Psoas muscle (tissue), 7 donors: ENCODE measurements at regions not wholly inside any gene's neighbourhood (a gene's known extent, or its start where the extent isn't known, plus 50 kb on each side); places are given as distances from the start of the nearest gene placed in this dataset.

Source experiments
- ATAC-seq, 4 donors: fragments of 200-7000 bp; cut with Tn5 transposase; one replicate each; pipeline ENCODE4 v1.9.1; 2020; ENCODE audit warnings: moderate library complexity in 3 of 4, mild to moderate bottlenecking in 2 of 4
- DNase-seq, 2 donors: peaks; one replicate each; pipeline ENCODE4 v3.0.0-alpha.2; 2020
- H3K27ac ChIP-seq: fragments of 200-600 bp; one replicate; pipeline ENCODE4 v1.8.0; 2022
- H3K27me3 ChIP-seq, 3 donors: fragments of 200-600 bp in 1 of 3; one replicate each; pipeline versions ENCODE4 v1.6.1 to v1.8.0; 2013 to 2022; ENCODE audit warnings: low read length in 2 of 3, mild to moderate bottlenecking in 2 of 3, moderate library complexity in 1 of 3; ENCODE audit not compliant: insufficient read depth in 3 of 3
- H3K36me3 ChIP-seq, 2 donors: fragments of 200-600 bp in 1 of 2; one replicate each; pipeline versions ENCODE4 v1.6.1 to v1.8.0; 2013 to 2022; ENCODE audit warnings: low read depth in 1 of 2, mild to moderate bottlenecking in 1 of 2, moderate library complexity in 1 of 2; ENCODE audit not compliant: insufficient read depth in 1 of 2
- H3K4me1 ChIP-seq: fragments of 200-600 bp; one replicate; pipeline ENCODE4 v1.8.0; 2022
- H3K4me3 ChIP-seq: fragments of 200-600 bp; one replicate; pipeline ENCODE4 v1.8.0; 2022; ENCODE audit warnings: mild to moderate bottlenecking
- H3K9me3 ChIP-seq: fragments of 200-600 bp; one replicate; pipeline ENCODE4 v1.8.0; 2022
- CTCF ChIP-seq: fragments of 200-600 bp; IDR thresholded peaks from one replicate; pipeline ENCODE4 v1.8.0; 2022; ENCODE audit warnings: antibody characterized with exemption
- WGBS, 3 donors: extraction: QIAGEN DNeasy Blood & Tissue Kit; methylation state at CpG; one replicate each; pipeline versions ENCODE4 v1.1.6 to v1.1.7; 2013; 5-methylcytosine and 5-hydroxymethylcytosine counted together
- intact Hi-C, 2 donors: fragments of 100-400 bp; cut with DNase I; formaldehyde crosslinking; loops; one replicate each; pipeline versions ENCODE4 v1.11.0 to v1.14.2; 2022
- donor health status: healthy with polysubstance abuse.
- donor health status: DM: no; HTN: no; CAD: no; lungs with moderate emphysema.
- donor health status: Bipolar disorder and iron deficiency.
- donor health status: healthy.
- donor health status: DM: yes; HTN: yes; CAD: no.
- donor health status: DM: no; HTN: no; CAD: no.
- donor health status: DM: yes; HTN: yes; CAD: no.

- intact Hi-C loops, result no loop called here
- DNase-seq (no peak), ATAC-seq (no peak)
- no peak overlapping the region for H3K27ac ChIP-seq
- H3K36me3 ChIP-seq, result no peaks in the 10 kb centered on the region
- no peaks in the 10 kb centered on the region for H3K9me3 ChIP-seq
- WGBS, 3 donors, result 81 to 85% (median 83%) methylated on average over 2 of the region's 2 CpGs
- H3K27me3 ChIP-seq, result no peaks in the 10 kb centered on the region
- TF ChIP-seq CTCF, result no peak
- no peak overlapping the region for H3K4me3 ChIP-seq
- H3K4me1 ChIP-seq, result no peaks in the 10 kb centered on the region
Measured at GRCh38 chr3:181616088-181617070, 95.3 kb upstream of the SOX2 start.

GRCh38 chr3:181615666-181616065 is 96.1 kb upstream of the SOX2 start:
- H3K4me1 ChIP-seq, result peaks cover under 1% of the 10 kb centered on the region

GRCh38 chr3:181614878-181615277 is 96.8 kb upstream of the SOX2 start:
- DNase-seq, result no peak
- no peak for TF ChIP-seq CTCF
- intact Hi-C loops, result no loop called here
- no peaks in the 10 kb centered on the region for H3K27me3 ChIP-seq
- H3K4me1 ChIP-seq, result peaks cover 5% of the 10 kb centered on the region
- no peaks in the 10 kb centered on the region for H3K9me3 ChIP-seq
- ATAC-seq, result no peak
- no peak overlapping the region for H3K4me3 ChIP-seq
- H3K36me3 ChIP-seq, result no peaks in the 10 kb centered on the region
- no peak overlapping the region for H3K27ac ChIP-seq

More at GRCh38 chr3:181615666-181616065, 96.1 kb upstream of the SOX2 start:
- Histone ChIP-seq H3K27ac (no peak overlapping the region), H3K9me3 (no peaks in the 10 kb centered on the region), H3K36me3 (no peaks in the 10 kb centered on the region), H3K4me3 (no peak overlapping the region), H3K27me3 (no peaks in the 10 kb centered on the region)
- no peak for TF ChIP-seq CTCF
- intact Hi-C loops, result no loop called here
- DNase-seq (no peak), ATAC-seq (no peak)

GRCh38 chr3:181613813-181614212 is 97.9 kb upstream of the SOX2 start:
- Histone ChIP-seq H3K27me3 (no peaks in the 10 kb centered on the region), H3K36me3 (no peaks in the 10 kb centered on the region), H3K27ac (no peak overlapping the region), H3K4me1 (peaks cover 5% of the 10 kb centered on the region), H3K4me3 (no peak overlapping the region), H3K9me3 (no peaks in the 10 kb centered on the region)
- TF ChIP-seq CTCF, result no peak
- no peak for DNase-seq
- WGBS, 3 donors, result 16 to 36% (median 30%) methylated on average over 1 of the region's 1 CpG
- no peak for ATAC-seq
- intact Hi-C loops, result no loop called here
